Left ventricle myocardium inferior (tissue), 1 donor: ENCODE measurements at regions not wholly inside any gene's neighbourhood (a gene's known extent, or its start where the extent isn't known, plus 50 kb on each side); places are given as distances from the start of the nearest gene placed in this dataset.

Experiments used
- DNase-seq: peaks from one replicate; pipeline ENCODE4 v3.0.0-alpha.2; 2020
- H3K27ac ChIP-seq: fragments of 200-600 bp; replicated peaks from 2 replicates; pipeline ENCODE4 v1.8.0; 2021
- H3K27me3 ChIP-seq: fragments of 200-600 bp; 2 replicates; pipeline ENCODE4 v1.8.0; 2021; ENCODE audit warnings: low read depth
- H3K36me3 ChIP-seq: fragments of 200-600 bp; 2 replicates; pipeline ENCODE4 v1.8.0; 2021
- H3K4me1 ChIP-seq: fragments of 200-600 bp; 2 replicates; pipeline ENCODE4 v1.8.0; 2021
- H3K4me3 ChIP-seq: fragments of 200-600 bp; 2 replicates; pipeline ENCODE4 v1.8.0; 2021; ENCODE audit warnings: mild to moderate bottlenecking, moderate library complexity
- H3K9me3 ChIP-seq: fragments of 200-600 bp; replicated peaks from 2 replicates; pipeline ENCODE4 v1.8.0; 2021
- CTCF ChIP-seq: fragments of 200-600 bp; IDR thresholded peaks from 2 replicates; pipeline ENCODE4 v1.8.0; 2021; ENCODE audit warnings: antibody characterized with exemption, mild to moderate bottlenecking, borderline replicate concordance
- intact Hi-C: fragments of 100-400 bp; cut with micrococcal nuclease; formaldehyde crosslinking; loops from one replicate; pipeline ENCODE4 v1.11.0; 2022
- donor health status: DM: no; HTN: yes; CAD: no; lungs with severe emphysema.

- H3K9me3 ChIP-seq = no peaks in the 10 kb centered on the region
- no peak for TF ChIP-seq CTCF
- H3K4me1 ChIP-seq = no peaks in the 10 kb centered on the region
- DNase-seq = no peak
- intact Hi-C loops = no loop called here
- no peak overlapping the region for H3K27ac ChIP-seq
- no peaks in the 10 kb centered on the region for H3K36me3 ChIP-seq
- H3K27me3 ChIP-seq = no peaks in the 10 kb centered on the region
- H3K4me3 ChIP-seq = no peak overlapping the region
Measured at GRCh38 chr3:144167634-144168033, 196.0 kb downstream of the DIPK2A start.

GRCh38 chr3:144173491-144173890 lies 201.9 kb downstream of the DIPK2A start:
- Histone ChIP-seq H3K9me3 (peaks cover 12% of the 10 kb centered on the region), H3K4me3 (no peak overlapping the region), H3K36me3 (no peaks in the 10 kb centered on the region), H3K27me3 (no peaks in the 10 kb centered on the region), H3K4me1 (no peaks in the 10 kb centered on the region), H3K27ac (no peak overlapping the region)
- intact Hi-C loops = no loop called here
- TF ChIP-seq CTCF = no peak
- DNase-seq = no peak

GRCh38 chr3:144175644-144176425 lies 204.2 kb downstream of the DIPK2A start:
- no peak for TF ChIP-seq CTCF
- intact Hi-C loops = no loop called here

GRCh38 chr3:144177649-144178048 lies 206.0 kb downstream of the DIPK2A start:
- no peak for TF ChIP-seq CTCF
- no peak overlapping the region for H3K27ac ChIP-seq
- intact Hi-C loops = no loop called here

More at GRCh38 chr3:144175644-144176425, 204.2 kb downstream of the DIPK2A start:
- Histone ChIP-seq H3K27ac (no peak overlapping the region), H3K4me1 (no peaks in the 10 kb centered on the region), H3K9me3 (peaks cover 12% of the 10 kb centered on the region), H3K4me3 (no peak overlapping the region), H3K36me3 (no peaks in the 10 kb centered on the region), H3K27me3 (no peaks in the 10 kb centered on the region)
- no peak for DNase-seq

GRCh38 chr3:144178607-144179006 lies 207.0 kb downstream of the DIPK2A start:
- Histone ChIP-seq H3K4me3 (no peak overlapping the region), H3K27ac (no peak overlapping the region), H3K36me3 (no peaks in the 10 kb centered on the region), H3K9me3 (peaks cover 12% of the 10 kb centered on the region), H3K4me1 (no peaks in the 10 kb centered on the region), H3K27me3 (no peaks in the 10 kb centered on the region)
- DNase-seq = no peak
- intact Hi-C loops = no loop called here
- no peak for TF ChIP-seq CTCF

More at GRCh38 chr3:144177649-144178048, 206.0 kb downstream of the DIPK2A start:
- Histone ChIP-seq H3K27me3 (no peaks in the 10 kb centered on the region), H3K4me1 (no peaks in the 10 kb centered on the region), H3K36me3 (no peaks in the 10 kb centered on the region), H3K4me3 (no peak overlapping the region), H3K9me3 (peaks cover 12% of the 10 kb centered on the region)
- DNase-seq = no peak
